ENCODE measurements at regions not wholly inside any gene's neighbourhood (a gene's known extent, or its start where the extent isn't known, plus 50 kb on each side); places are given as distances from the start of the nearest gene placed in this dataset.

- TF ChIP-seq, protein P1, sequence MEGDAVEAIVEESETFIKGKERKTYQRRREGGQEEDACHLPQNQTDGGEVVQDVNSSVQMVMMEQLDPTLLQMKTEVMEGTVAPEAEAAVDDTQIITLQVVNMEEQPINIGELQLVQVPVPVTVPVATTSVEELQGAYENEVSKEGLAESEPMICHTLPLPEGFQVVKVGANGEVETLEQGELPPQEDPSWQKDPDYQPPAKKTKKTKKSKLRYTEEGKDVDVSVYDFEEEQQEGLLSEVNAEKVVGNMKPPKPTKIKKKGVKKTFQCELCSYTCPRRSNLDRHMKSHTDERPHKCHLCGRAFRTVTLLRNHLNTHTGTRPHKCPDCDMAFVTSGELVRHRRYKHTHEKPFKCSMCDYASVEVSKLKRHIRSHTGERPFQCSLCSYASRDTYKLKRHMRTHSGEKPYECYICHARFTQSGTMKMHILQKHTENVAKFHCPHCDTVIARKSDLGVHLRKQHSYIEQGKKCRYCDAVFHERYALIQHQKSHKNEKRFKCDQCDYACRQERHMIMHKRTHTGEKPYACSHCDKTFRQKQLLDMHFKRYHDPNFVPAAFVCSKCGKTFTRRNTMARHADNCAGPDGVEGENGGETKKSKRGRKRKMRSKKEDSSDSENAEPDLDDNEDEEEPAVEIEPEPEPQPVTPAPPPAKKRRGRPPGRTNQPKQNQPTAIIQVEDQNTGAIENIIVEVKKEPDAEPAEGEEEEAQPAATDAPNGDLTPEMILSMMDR (IDR thresholded peaks at IDR 0.05) = no peak
- TF ChIP-seq POLR2A (IDR thresholded peaks at IDR 0.05) (no peak), EP300 (IDR thresholded peaks at IDR 0.05) (no peak)
Observed at GRCh38 chr6:169382735-169383134, 129.1 kb upstream of the THBS2 start.
